ENCODE measurements at regions not wholly inside any gene's neighbourhood (a gene's known extent, or its start where the extent isn't known, plus 50 kb on each side); places are given as distances from the start of the nearest gene placed in this dataset.
"Not testable (repeated sequence)": the region's sequence is repeated elsewhere in the genome, so short reads cannot be mapped to it uniquely, and the experiment has no call there.

GRCh38 chr7:153392726-153393125, 633.2 kb downstream of the ACTR3B start:
- DNase-seq: no peak

DNA sequence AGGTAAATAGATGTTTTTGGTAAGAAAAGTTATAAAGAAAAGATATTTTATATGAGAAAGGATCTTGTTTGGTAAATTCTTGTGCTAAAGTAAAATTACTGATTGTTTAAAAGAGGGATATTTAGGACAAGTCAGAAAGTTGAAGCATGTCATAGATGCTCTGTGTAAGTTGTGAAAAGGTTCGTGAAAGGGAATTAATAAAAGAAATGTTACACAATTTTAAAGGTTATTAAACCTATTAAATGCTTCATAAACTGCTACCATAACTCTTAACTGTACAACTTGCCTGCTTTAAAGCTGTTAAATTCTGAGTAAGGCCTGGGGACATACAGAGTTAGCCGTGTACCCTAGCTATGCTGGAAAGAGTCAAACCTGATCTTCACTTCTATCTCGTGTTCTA, 634.1 kb downstream of the ACTR3B start:
- no peak for DNase-seq

DNA sequence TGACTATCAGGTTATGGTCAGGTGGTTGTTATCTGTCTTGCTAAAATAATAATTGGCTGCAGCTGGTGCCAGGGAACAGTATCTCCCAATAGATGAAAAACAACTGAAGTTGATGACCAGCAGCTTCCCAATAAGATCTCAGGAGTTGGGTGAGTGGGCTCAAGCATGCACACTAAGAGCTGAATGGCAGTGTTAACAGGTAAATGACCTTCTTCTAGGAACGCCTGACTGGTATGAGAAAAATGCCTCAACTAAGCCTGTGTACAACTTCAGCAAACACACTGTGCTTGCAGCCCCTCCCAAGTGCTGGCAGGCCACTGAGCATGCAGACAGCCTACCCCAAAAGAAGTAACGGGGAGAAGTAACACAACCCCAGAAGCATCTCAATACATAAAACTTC, 636.9 kb downstream of the ACTR3B start:
- no peak for DNase-seq

- DNase-seq: no peak
Observed at GRCh38 chr7:153397459-153397858, 637.9 kb downstream of the ACTR3B start.

- no peak for DNase-seq
Observed at GRCh38 chr7:153397906-153398305, 638.4 kb downstream of the ACTR3B start.

GRCh38 chr7:153398370-153398769, 638.8 kb downstream of the ACTR3B start:
- DNase-seq: no peak

DNA sequence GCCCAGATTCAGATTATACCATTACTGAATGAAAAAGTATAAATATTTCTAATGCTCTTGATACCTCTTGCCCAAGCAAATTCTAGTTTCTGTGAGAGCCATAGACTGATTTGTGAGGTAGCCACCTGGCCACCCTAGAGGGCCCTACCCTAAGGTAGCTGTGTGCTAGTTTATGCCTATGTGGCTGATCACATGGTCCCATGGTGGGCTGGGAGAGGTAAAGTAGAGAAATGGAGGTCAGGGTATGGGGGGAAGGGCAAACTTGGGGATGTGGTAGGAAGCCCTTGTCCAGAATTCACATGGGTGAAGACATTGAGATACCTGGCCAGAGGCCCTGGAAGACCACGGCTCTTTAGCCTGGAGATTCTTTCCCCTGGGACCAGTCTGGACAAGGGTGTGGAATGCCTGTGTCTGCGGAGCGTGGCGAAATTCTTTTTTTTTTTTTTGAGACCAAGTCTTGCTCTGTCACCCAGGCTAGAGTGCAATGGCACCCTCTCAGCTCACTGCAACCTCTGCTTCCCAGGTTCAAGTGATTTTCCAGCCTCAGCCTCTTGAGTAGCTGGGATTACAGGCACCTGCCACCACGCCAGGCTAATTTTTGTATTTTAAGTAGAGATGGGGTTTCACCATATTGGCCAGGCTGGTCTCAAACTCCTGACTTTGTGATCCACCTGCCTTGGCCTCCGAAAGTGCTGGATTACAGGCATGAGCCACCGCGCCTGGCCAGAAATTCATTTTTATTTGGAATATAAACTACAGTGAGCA, 639.4 kb downstream of the ACTR3B start:
- no peak for DNase-seq

DNA sequence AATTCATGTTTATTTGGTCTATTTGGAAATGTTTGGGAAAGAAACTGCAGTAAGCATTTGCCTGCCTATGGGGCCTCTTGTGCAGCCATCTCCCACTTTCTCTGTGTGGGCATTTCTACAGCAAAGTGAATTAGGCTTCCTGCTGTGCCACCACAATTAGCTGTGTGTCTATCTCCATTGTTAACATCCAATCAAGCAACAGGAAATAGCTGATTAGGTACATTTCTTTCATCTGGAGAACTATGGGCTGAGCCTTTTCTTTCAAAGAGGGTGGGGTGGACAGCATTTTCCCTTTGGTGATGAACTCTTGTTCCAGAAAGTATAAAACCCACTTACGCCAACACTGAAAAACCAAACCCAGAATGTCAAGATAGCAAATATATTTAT, 640.0 kb downstream of the ACTR3B start:
- no peak for DNase-seq

- DNase-seq: no peak
Observed at GRCh38 chr7:153400735-153401593, 641.4 kb downstream of the ACTR3B start.

- no peak for DNase-seq
Observed at GRCh38 chr7:153401795-153402720, 642.5 kb downstream of the ACTR3B start.

- DNase-seq: no peak
Observed at GRCh38 chr7:153402721-153403541, 643.4 kb downstream of the ACTR3B start.

- no peak for DNase-seq
Observed at GRCh38 chr7:153404124-153404523, 644.6 kb downstream of the ACTR3B start.

DNA sequence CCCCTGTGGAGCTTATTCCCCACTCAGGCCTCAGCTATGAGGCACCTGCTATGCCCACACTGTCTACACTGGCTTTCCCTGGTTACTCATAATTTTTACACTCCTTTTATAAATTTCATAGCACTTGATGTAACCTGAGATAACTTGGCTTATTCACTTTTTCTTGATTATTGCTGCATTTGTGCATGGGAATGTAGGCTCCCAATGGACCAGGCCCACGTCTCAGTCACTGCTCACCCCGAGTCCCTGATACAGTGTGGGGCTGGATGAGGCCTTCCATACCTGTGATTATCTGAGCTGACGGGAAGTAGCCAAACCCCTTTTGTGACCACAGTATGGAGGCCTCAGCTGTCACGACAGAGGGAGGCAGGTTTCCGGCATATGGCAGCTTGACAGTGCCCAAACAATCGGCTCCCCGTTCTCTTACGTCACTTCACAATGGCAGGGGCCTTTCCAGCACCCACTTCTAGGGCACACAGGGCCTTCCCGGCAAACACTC, 645.3 kb downstream of the ACTR3B start:
- no peak for DNase-seq

DNA sequence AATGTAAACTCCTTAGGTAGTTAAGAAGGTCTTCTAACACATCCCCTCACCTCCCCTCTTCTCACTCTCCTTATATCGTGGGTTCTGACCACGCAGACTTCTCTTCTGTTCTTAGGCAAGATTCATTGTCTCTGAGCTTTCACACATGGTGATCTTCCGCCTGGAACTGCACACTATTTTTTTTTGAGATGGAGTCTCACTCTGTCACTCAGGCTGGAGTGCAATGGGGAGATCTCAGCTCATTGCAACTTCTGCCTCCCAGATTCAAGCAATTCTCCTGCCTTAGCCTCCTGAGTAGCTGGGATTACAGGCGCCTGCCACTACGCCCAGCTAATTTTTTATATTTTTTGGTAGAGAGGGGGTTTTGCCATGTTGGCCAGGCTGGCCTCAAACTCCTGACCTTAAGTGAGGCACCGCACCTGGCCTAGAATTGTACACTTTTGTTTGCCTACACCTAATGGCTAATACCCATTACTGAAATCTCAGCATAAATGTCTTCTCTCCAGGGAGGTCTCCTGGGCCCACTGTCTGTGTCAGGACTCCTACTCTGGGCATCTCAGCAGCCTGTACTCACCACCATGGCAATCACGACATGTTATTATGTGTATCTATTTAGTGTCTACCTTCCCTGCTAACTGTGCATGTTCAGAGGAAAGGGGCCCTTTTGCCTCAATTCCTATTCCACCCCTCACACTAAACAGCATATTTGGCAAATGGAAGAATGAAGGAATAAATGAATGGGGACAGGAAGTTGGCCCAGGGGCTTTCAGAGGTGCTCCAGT, 646.3 kb upstream of the DPP6 start:
- no peak for DNase-seq

GRCh38 chr7:153406486-153406872, 645.7 kb upstream of the DPP6 start:
- no peak for DNase-seq

DNA sequence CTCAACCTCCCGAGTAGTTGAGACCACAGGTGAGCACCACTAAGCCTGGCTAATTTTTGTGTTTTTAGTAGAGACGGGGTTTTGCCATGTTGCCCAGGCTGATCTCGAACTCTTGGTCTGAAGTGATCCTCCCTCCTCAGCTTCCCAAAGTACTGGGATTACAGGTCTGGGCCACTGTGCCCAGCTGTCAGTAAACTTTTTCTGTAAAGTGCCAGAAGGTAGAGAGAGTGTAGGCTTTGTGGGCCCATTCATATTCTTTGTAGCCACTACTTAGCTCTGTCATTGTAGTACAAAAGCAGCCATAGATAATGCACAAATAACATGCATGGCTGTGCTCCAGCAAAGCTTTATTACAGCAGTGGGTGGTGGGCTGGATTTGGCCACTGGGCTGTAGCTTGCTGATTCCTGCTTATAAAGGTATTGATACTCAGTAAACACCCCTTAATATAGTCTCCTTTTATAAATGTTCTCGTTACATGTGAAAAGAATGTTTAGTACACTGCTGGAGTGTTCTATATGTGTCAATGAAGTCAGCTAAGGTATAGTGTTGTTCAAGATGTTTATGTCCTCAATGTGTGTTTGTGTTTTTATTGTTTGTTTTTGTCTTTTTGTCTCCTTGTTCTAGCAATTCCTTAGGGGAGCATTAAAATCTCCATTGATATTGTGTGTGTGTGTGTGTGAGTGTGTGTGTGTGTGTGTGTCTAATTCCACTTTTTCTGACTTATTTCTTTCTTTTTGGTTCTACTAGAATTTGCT, 644.7 kb upstream of the DPP6 start:
- peak; percentile 25 for DNase-seq

DNA sequence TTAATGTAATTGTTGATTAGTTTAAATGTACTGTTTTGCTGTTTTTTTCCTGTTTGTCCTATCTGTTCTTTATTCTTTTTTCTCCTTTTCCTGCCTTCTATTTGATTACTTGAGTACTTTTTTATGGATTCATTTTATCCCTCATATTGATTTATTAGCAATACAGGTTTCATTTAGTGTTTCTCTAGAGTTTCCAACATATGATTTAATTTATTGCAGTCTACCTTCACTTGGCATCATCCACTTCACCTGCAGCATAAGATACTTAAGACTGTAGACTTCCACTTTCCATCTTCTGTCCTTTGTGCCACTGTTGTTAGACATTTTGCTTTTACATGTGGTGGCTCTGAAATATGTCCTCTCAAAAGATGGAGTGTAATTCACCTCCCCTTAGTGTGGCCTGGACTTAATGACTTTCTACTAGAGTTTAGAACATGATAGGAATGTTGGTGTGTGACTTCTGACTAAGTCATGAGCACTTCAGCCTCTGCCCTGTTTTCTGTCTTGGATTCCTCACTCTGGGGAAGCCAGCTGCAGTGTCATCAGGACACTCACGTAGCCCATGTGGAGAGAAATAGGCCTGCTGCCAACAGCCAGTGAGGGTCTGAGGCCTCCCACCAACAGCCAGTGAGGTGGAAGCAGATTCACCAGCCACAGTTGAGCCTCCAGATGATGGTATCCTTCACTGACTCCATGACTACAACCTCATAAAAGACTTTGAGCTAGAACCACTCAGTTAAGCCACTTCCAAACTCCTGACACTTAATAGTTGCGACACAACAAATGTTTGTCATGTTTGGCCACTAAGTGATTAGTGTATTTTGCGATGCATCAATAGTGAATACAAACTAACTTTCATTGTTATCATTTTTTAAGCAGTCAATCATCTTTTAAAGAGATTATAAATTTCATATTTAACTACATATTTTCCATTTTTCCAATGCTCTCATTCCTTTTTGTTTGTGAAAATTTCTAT, 643.5 kb upstream of the DPP6 start:
- no peak for DNase-seq

DNA sequence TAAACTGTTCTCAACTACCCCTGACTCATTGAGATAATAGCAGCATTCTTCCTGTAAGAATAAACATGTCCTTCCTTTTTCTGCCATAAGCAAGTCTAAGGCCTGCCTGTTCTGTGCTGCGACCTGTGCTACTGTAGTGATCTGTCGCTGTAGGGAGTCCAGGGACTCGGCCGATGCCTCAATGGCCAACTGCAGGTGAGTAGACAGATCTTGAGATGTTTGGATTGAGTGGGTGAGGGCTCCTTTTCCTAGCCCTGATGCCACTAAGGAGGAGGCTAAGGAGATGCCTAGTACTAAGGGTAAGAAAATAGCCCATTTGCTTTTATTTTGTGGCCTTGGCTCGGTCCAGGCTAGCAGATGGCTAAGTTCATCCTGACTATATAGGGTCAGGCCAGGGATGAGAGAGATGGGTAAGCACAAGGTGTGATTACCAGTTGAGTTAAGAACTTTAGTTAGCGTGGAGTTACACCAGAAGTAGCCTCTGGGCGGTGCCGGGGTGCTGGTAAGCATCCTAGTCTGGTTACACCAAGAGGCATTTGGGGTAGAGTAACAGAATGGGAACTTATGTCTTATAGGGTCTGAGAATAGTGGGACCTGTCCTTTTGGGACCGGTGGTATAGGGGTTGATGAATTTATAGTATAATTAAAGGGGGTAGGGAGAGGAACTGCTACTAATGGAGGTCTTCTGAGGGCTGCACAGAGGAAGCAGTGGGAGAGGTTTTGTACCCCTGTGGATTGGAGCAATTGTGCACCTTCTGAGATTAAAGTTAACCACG, 642.4 kb upstream of the DPP6 start:
- DNase-seq: not testable (repeated sequence)
